H1 (cell line): ENCODE measurements at regions not wholly inside any gene's neighbourhood (a gene's known extent, or its start where the extent isn't known, plus 50 kb on each side); places are given as distances from the start of the nearest gene placed in this dataset.

ENCODE experiments used
- CTCF ChIA-PET: fragments of 300-600 bp; sonication (Branson Sonifier 250); formaldehyde crosslinking; loops from one replicate; lab custom pipeline; 2021; ENCODE audit not compliant: partially characterized antibody; lab: Charles Lee
- POLR2A ChIA-PET: fragments of 300-600 bp; sonication (Branson Sonifier 250); formaldehyde crosslinking; loops from one replicate; lab custom pipeline; 2021; ENCODE audit warnings: inconsistent platforms; ENCODE audit not compliant: partially characterized antibody; lab: Charles Lee
- DNase-seq, 2 experiments: peaks; one replicate each; pipeline versions ENCODE4 v3.0.0 to v3.0.0-alpha.2; 2010 to 2022; ENCODE audit warnings: low spot score in 2 of 2, low read depth in 1 of 2, mixed read lengths in 1 of 2
- FAIRE-seq: peaks from 2 replicates; lab custom pipeline; 2011; peaks lifted over from hg19 to GRCh38; lab: Jason Lieb, UNC
- H2AFZ ChIP-seq: 2 replicates; pipeline ENCODE4 v1.8.1; 2012; ENCODE audit warnings: low read length, inconsistent platforms
- H2AK5ac ChIP-seq: 2 replicates; pipeline ENCODE4 v1.6.1; 2013; ENCODE audit warnings: low read depth, low read length
- H2BK120ac ChIP-seq: replicated peaks from 2 replicates; pipeline ENCODE3; 2013; ENCODE audit warnings: low read depth, low read length, inconsistent platforms
- H2BK12ac ChIP-seq: 2 replicates; pipeline ENCODE4 v1.6.1; 2013; ENCODE audit warnings: low read depth, low read length
- H2BK15ac ChIP-seq: 2 replicates; pipeline ENCODE4 v1.6.1; 2013; ENCODE audit warnings: low read length
- H2BK20ac ChIP-seq: 2 replicates; pipeline ENCODE4 v1.6.1; 2013; ENCODE audit warnings: low read length
- H2BK5ac ChIP-seq: 2 replicates; pipeline ENCODE4 v1.6.1; 2013; ENCODE audit warnings: low read depth, low read length
- H3K14ac ChIP-seq: 2 replicates; pipeline ENCODE4 v1.6.1; 2013; ENCODE audit warnings: inconsistent platforms; ENCODE audit not compliant: insufficient read length
- H3K18ac ChIP-seq: 2 replicates; pipeline ENCODE4 v1.6.1; 2013; ENCODE audit warnings: low read length; ENCODE audit errors: extremely low read depth
- H3K23ac ChIP-seq: 2 replicates; pipeline ENCODE4 v1.6.1; 2013; ENCODE audit warnings: inconsistent platforms; ENCODE audit not compliant: insufficient read length
- H3K23me2 ChIP-seq: 2 replicates; pipeline ENCODE4 v1.6.1; 2013; ENCODE audit warnings: low read depth, low read length
- H3K27ac ChIP-seq: 2 replicates; pipeline ENCODE4 v1.6.1; 2011; ENCODE audit warnings: low read depth, low read length, inconsistent platforms
- H3K27me3 ChIP-seq, 4 experiments: replicated peaks in 1 of 4; 1 replicate in 1 of 4; 2 replicates in 3 of 4; pipeline versions ENCODE4 v1.6.1 to v1.8.1; 2011 to 2013; ENCODE audit warnings: low read length in 3 of 4, mild to moderate bottlenecking in 3 of 4, inconsistent platforms in 2 of 4, mixed read lengths in 2 of 4, moderate library complexity in 1 of 4; ENCODE audit not compliant: control insufficient read depth in 3 of 4, insufficient read depth in 3 of 4; ENCODE audit errors: extremely low read depth in 1 of 4
- H3K36me3 ChIP-seq, 4 experiments: 2 replicates each; pipeline versions ENCODE4 v1.6.1 to v1.8.1; 2011 to 2013; ENCODE audit warnings: mild to moderate bottlenecking in 4 of 4, low read length in 3 of 4, moderate library complexity in 2 of 4, control low read depth in 1 of 4, inconsistent platforms in 1 of 4; ENCODE audit not compliant: insufficient read depth in 4 of 4, control insufficient read depth in 2 of 4
- H3K4ac ChIP-seq: replicated peaks from 2 replicates; pipeline ENCODE3; 2013; ENCODE audit warnings: low read length, low read depth, mixed read lengths, inconsistent platforms; ENCODE audit not compliant: insufficient read length
- H3K4me1 ChIP-seq, 4 experiments: replicated peaks in 1 of 4; 1 replicate in 1 of 4; 2 replicates in 3 of 4; pipeline versions ENCODE4 v1.6.1 to v1.8.1; 2011 to 2013; ENCODE audit warnings: low read length in 3 of 4, inconsistent platforms in 2 of 4, mixed read lengths in 1 of 4; ENCODE audit not compliant: insufficient read depth in 4 of 4, control insufficient read depth in 3 of 4
- H3K4me2 ChIP-seq, 2 experiments: 2 replicates each; pipeline versions ENCODE4 v1.6.1 to v1.8.1; 2011 to 2013; ENCODE audit warnings: low read depth in 2 of 2, low read length in 2 of 2, control low read depth in 1 of 2, inconsistent platforms in 1 of 2, mild to moderate bottlenecking in 1 of 2; ENCODE audit not compliant: insufficient read depth in 1 of 2
- H3K4me3 ChIP-seq, 4 experiments: fragments of 200-600, 300-600 bp in 1 of 4; sonication (generic), shearing (Covaris generic), sonication (Bioruptor Twin) in 1 of 4; 2 replicates each; pipeline versions ENCODE4 v1.5.1 to v1.8.1; 2011 to 2016; ENCODE audit warnings: low read length in 4 of 4, low read depth in 3 of 4, control low read depth in 2 of 4, inconsistent platforms in 2 of 4, mild to moderate bottlenecking in 2 of 4, mixed read lengths in 1 of 4, moderate library complexity in 1 of 4; ENCODE audit not compliant: insufficient read depth in 2 of 4; ENCODE audit errors: extremely low read depth in 1 of 4
- H3K56ac ChIP-seq: replicated peaks from 2 replicates; pipeline ENCODE3; 2013; ENCODE audit warnings: low read depth, mild to moderate bottlenecking, mixed read lengths, low read length, inconsistent platforms; ENCODE audit not compliant: insufficient read length
- H3K79me1 ChIP-seq: 2 replicates; pipeline ENCODE4 v1.6.1; 2013; ENCODE audit warnings: low read depth, low read length, control low read depth
- H3K79me2 ChIP-seq, 2 experiments: 2 replicates each; pipeline versions ENCODE4 v1.6.1 to v1.8.1; 2012 to 2013; ENCODE audit warnings: low read length in 2 of 2, mild to moderate bottlenecking in 2 of 2, inconsistent platforms in 1 of 2; ENCODE audit not compliant: insufficient read depth in 2 of 2, control insufficient read depth in 1 of 2
- H3K9ac ChIP-seq, 4 experiments: replicated peaks in 1 of 4; 1 replicate in 1 of 4; 2 replicates in 3 of 4; pipeline versions ENCODE4 v1.6.1 to v1.8.1; 2011 to 2013; ENCODE audit warnings: low read depth in 3 of 4, low read length in 3 of 4, control low read depth in 2 of 4, mild to moderate bottlenecking in 2 of 4, moderate library complexity in 2 of 4, inconsistent platforms in 1 of 4; ENCODE audit errors: extremely low read depth in 1 of 4
- H3K9me3 ChIP-seq, 2 experiments: 2 replicates each; pipeline versions ENCODE4 v1.6.1 to v1.8.1; 2012 to 2013; ENCODE audit warnings: mild to moderate bottlenecking in 2 of 2, moderate library complexity in 2 of 2, control low read depth in 1 of 2, inconsistent platforms in 1 of 2, low read depth in 1 of 2, low read length in 1 of 2, mixed read lengths in 1 of 2; ENCODE audit not compliant: insufficient read depth in 2 of 2
- H4K20me1 ChIP-seq, 2 experiments: replicated peaks in 1 of 2; 2 replicates each; pipeline versions ENCODE3 to v1.8.1; 2011 to 2013; ENCODE audit warnings: inconsistent platforms in 2 of 2, low read length in 2 of 2, mild to moderate bottlenecking in 1 of 2; ENCODE audit not compliant: insufficient read depth in 2 of 2, control insufficient read depth in 1 of 2
- H4K5ac ChIP-seq: 2 replicates; pipeline ENCODE4 v1.6.1; 2013; ENCODE audit warnings: low read length, low read depth, mixed read lengths, inconsistent platforms; ENCODE audit not compliant: insufficient read length
- H4K8ac ChIP-seq: 2 replicates; pipeline ENCODE4 v1.8.0; 2013; ENCODE audit warnings: mild to moderate bottlenecking, moderate library complexity, low read length, inconsistent platforms; ENCODE audit not compliant: insufficient read depth; ENCODE audit errors: extremely low read depth
- H4K91ac ChIP-seq: replicated peaks from 2 replicates; pipeline ENCODE3; 2013; ENCODE audit warnings: low read length, mixed read lengths, inconsistent platforms; ENCODE audit not compliant: insufficient read length
- CEBPB ChIP-seq: IDR thresholded peaks from 2 replicates; pipeline ENCODE4 v1.6.1; 2012; ENCODE audit warnings: low read depth, low read length
- E2F6 ChIP-seq: IDR thresholded peaks from 2 replicates; pipeline ENCODE4 v1.6.1; 2012; ENCODE audit warnings: inconsistent platforms
- EP300 ChIP-seq, 2 experiments: IDR thresholded peaks; 1 replicate in 1 of 2; 2 replicates in 1 of 2; pipeline ENCODE4 v1.6.1; 2011 to 2012; ENCODE audit warnings: low read depth in 2 of 2, low read length in 2 of 2, mild to moderate bottlenecking in 2 of 2, borderline replicate concordance in 1 of 2, inconsistent platforms in 1 of 2, moderate library complexity in 1 of 2
- GTF2F1 ChIP-seq: IDR thresholded peaks from 2 replicates; pipeline ENCODE4 v1.6.1; 2012; ENCODE audit warnings: low read depth, low read length, improper control_type of control experiment, borderline replicate concordance
- HDAC2 ChIP-seq, 2 experiments: fragments of 300-600 bp in 1 of 2; sonication (generic) in 1 of 2; IDR thresholded peaks; 2 replicates each; pipeline ENCODE4 v1.6.1; 2011 to 2012; ENCODE audit warnings: low read depth in 2 of 2, low read length in 2 of 2, mild to moderate bottlenecking in 2 of 2, moderate library complexity in 2 of 2, borderline replicate concordance in 1 of 2, inconsistent platforms in 1 of 2
- NANOG ChIP-seq: IDR thresholded peaks from 2 replicates; pipeline ENCODE4 v1.6.1; 2011; ENCODE audit warnings: low read length, low read depth, mild to moderate bottlenecking, inconsistent platforms; ENCODE audit not compliant: insufficient read depth, poor library complexity, severe bottlenecking
- POLR2AphosphoS5 ChIP-seq: IDR thresholded peaks from 2 replicates; pipeline ENCODE4 v1.6.1; 2011; ENCODE audit warnings: low read depth, low read length
- RAD21 ChIP-seq, 2 experiments: IDR thresholded peaks in 1 of 2; conservative IDR thresholded peaks in 1 of 2; 2 replicates each; pipeline ENCODE4 v1.6.1; 2011; ENCODE audit warnings: low read depth in 2 of 2, low read length in 2 of 2, improper control_type of control experiment in 1 of 2, inconsistent platforms in 1 of 2, mild to moderate bottlenecking in 1 of 2, moderate library complexity in 1 of 2
- RBBP5 ChIP-seq: IDR thresholded peaks from 2 replicates; pipeline ENCODE4 v1.7.1; 2012; ENCODE audit warnings: low read depth, mild to moderate bottlenecking, inconsistent platforms, low read length, moderate library complexity, borderline replicate concordance

GRCh38 chr7:110604885-110605284 is 486.0 kb upstream of the LRRN3 start:
- ChIA-PET CTCF (interaction anchor here (1.1 to 1.3 kb wide), 3 partner anchors 9 to 488 kb away, joined by 3 read pairs; no protein-coding TSS in a partner anchor), POLR2A (no interaction called here)
- Histone ChIP-seq H3K4me3 (no peak overlapping the region), H3K4me2 (no peak overlapping the region), H3K56ac (no peak overlapping the region), H3K23ac (no peak overlapping the region), H3K79me2 (no peaks in the 10 kb centered on the region), H4K20me1 (no peaks in the 10 kb centered on the region), H3K14ac (no peak overlapping the region), H4K91ac (no peak overlapping the region), H2BK120ac (no peak overlapping the region), H3K79me1 (no peaks in the 10 kb centered on the region), H4K5ac (no peak overlapping the region), H3K4ac (no peak overlapping the region), H3K27me3 (no peaks in the 10 kb centered on the region), H2AK5ac (no peak overlapping the region), H2BK15ac (no peak overlapping the region), H2AFZ (no peak overlapping the region), H3K9ac (no peak overlapping the region), H2BK5ac (no peak overlapping the region), H3K18ac (no peak overlapping the region), H4K8ac (no peak overlapping the region), H2BK12ac (no peak overlapping the region), H3K4me1 (0 out of 7 replicates have a peak, but pooled peaks cover 0 to 2% (median 0%) of the 10 kb centered on the region in 4 experiments), H3K9me3 (no peaks in the 10 kb centered on the region), H2BK20ac (no peak overlapping the region), H3K36me3 (no peaks in the 10 kb centered on the region), H3K27ac (no peak overlapping the region), H3K23me2 (no peaks in the 10 kb centered on the region)
- DNase-seq (no peak), FAIRE-seq (no peak)
- no peak for TF ChIP-seq NANOG
- TF ChIP-seq E2F6, result no peak
- TF ChIP-seq POLR2AphosphoS5, result no peak
- no peak for TF ChIP-seq RAD21 (IDR thresholded peaks at IDR 0.05 in 1 of 2, conservative IDR thresholded peaks at IDR 0.05 in 1 of 2; ENCODE audit: low read depth in 2 of 2, low read length in 2 of 2)
- TF ChIP-seq CEBPB, result no peak
- no peak for TF ChIP-seq RBBP5
- no peak for TF ChIP-seq HDAC2 (IDR thresholded peaks at IDR 0.05; ENCODE audit: borderline replicate concordance in 1 of 2, low read depth in 2 of 2, low read length in 2 of 2)
- TF ChIP-seq GTF2F1, result no peak
- no peak for TF ChIP-seq EP300 (IDR thresholded peaks at IDR 0.05; ENCODE audit: borderline replicate concordance in 1 of 2, low read depth in 2 of 2, low read length in 2 of 2)
